Kidney (tissue), 13 donors: ENCODE measurements at regions not wholly inside any gene's neighbourhood (a gene's known extent, or its start where the extent isn't known, plus 50 kb on each side); places are given as distances from the start of the nearest gene placed in this dataset.

Experiments
- DNase-seq, 5 donors: peaks; one replicate each; pipeline ENCODE4 v3.0.0-alpha.2; 2013 to 2020
- FAIRE-seq: peaks from 2 replicates; lab custom pipeline; 2012; peaks lifted over from hg19 to GRCh38; lab: Jason Lieb, UNC
- H3K27ac ChIP-seq, 2 donors: one replicate each; pipeline ENCODE4 v1.7.0; 2013; ENCODE audit warnings: low read depth in 2 of 2, low read length in 2 of 2, inconsistent platforms in 1 of 2
- H3K27me3 ChIP-seq: one replicate; pipeline ENCODE4 v1.7.1; 2013; ENCODE audit warnings: low read length, inconsistent platforms; ENCODE audit not compliant: control insufficient read depth, insufficient read depth
- H3K36me3 ChIP-seq, 3 donors: one replicate each; pipeline versions ENCODE4 v1.7.0 to v1.7.1; 2013; ENCODE audit warnings: low read length in 3 of 3, control low read depth in 1 of 3, inconsistent platforms in 1 of 3; ENCODE audit not compliant: insufficient read depth in 3 of 3, control insufficient read depth in 2 of 3
- H3K4me1 ChIP-seq, 3 donors: one replicate each; pipeline versions ENCODE4 v1.7.0 to v1.7.1; 2013; ENCODE audit warnings: low read length in 3 of 3, inconsistent platforms in 1 of 3, low read depth in 1 of 3; ENCODE audit not compliant: control insufficient read depth in 2 of 3, insufficient read depth in 2 of 3
- H3K4me3 ChIP-seq, 3 donors: one replicate each; pipeline versions ENCODE4 v1.7.0 to v1.8.1; 2013; ENCODE audit warnings: low read length in 3 of 3, control low read depth in 1 of 3, inconsistent platforms in 1 of 3
- H3K9ac ChIP-seq, 3 donors: one replicate each; pipeline versions ENCODE4 v1.7.0 to v1.7.1; 2013; ENCODE audit warnings: low read length in 3 of 3, control low read depth in 1 of 3, inconsistent platforms in 1 of 3
- H3K9me3 ChIP-seq, 3 donors: one replicate each; pipeline versions ENCODE4 v1.7.0 to v1.7.1; 2013; ENCODE audit warnings: low read length in 3 of 3, control low read depth in 1 of 3, inconsistent platforms in 1 of 3; ENCODE audit not compliant: control insufficient read depth in 2 of 3, insufficient read depth in 1 of 3
- CTCF ChIP-seq: IDR thresholded peaks from 3 replicates; pipeline ENCODE4 v1.5.1; 2012; ENCODE audit warnings: mild to moderate bottlenecking, moderate library complexity, borderline replicate concordance; ENCODE audit not compliant: insufficient read depth; ENCODE audit errors: extremely low read depth
- intact Hi-C: fragments of 100-400 bp; cut with DNase I; formaldehyde crosslinking; loops from one replicate; pipeline ENCODE4 v1.11.1; 2022
- donor health status: control.
- donor health status: control.
- donor health status: control.
- donor health status: control.
- donor health status: control.
- donor health status: DM: yes; HTN: yes; CAD: no.
- donor health status: Normal renal cell carcinoma (clear cell type).

- no peaks in the 10 kb centered on the region for H3K27me3 ChIP-seq
- TF ChIP-seq CTCF, result no peak
- no peaks in the 10 kb centered on the region for H3K36me3 ChIP-seq
- H3K27ac ChIP-seq, result no peak overlapping the region
- no peak overlapping the region for H3K4me3 ChIP-seq
- intact Hi-C loops, result no loop called here
- no peak for FAIRE-seq
- DNase-seq, result no peak
- H3K4me1 ChIP-seq, result no peaks in the 10 kb centered on the region
- no peaks in the 10 kb centered on the region for H3K9me3 ChIP-seq
- no peak overlapping the region for H3K9ac ChIP-seq
These were observed 93.2 kb downstream of the MC4R start for GRCh38 chr18:60279391-60279790.

GRCh38 chr18:60277855-60278480, 94.6 kb downstream of the MC4R start:
- no peak for FAIRE-seq

GRCh38 chr18:60267391-60268058, 105.0 kb downstream of the MC4R start:
- H3K27me3 ChIP-seq, result no peaks in the 10 kb centered on the region
- H3K9ac ChIP-seq, result no peak overlapping the region
- FAIRE-seq, result no peak
- intact Hi-C loops, result no loop called here
- TF ChIP-seq CTCF, result no peak
- H3K27ac ChIP-seq, result no peak overlapping the region
- no peak for DNase-seq
- H3K4me1 ChIP-seq, result no peaks in the 10 kb centered on the region
- H3K4me3 ChIP-seq, result no peak overlapping the region
- no peaks in the 10 kb centered on the region for H3K9me3 ChIP-seq
- no peaks in the 10 kb centered on the region for H3K36me3 ChIP-seq

More at GRCh38 chr18:60277855-60278480, 94.6 kb downstream of the MC4R start:
- no peak for TF ChIP-seq CTCF
- Histone ChIP-seq H3K9ac (no peak overlapping the region), H3K27me3 (no peaks in the 10 kb centered on the region), H3K4me3 (no peak overlapping the region), H3K36me3 (no peaks in the 10 kb centered on the region), H3K9me3 (no peaks in the 10 kb centered on the region), H3K4me1 (no peaks in the 10 kb centered on the region), H3K27ac (no peak overlapping the region)
- DNase-seq, result no peak
- intact Hi-C loops, result no loop called here

GRCh38 chr18:60266558-60266957, 106.0 kb downstream of the MC4R start:
- Histone ChIP-seq H3K27me3 (no peaks in the 10 kb centered on the region), H3K4me3 (no peak overlapping the region), H3K36me3 (no peaks in the 10 kb centered on the region), H3K9ac (no peak overlapping the region), H3K9me3 (no peaks in the 10 kb centered on the region), H3K27ac (no peak overlapping the region), H3K4me1 (no peaks in the 10 kb centered on the region)
- no peak for FAIRE-seq
- TF ChIP-seq CTCF, result no peak
- intact Hi-C loops, result no loop called here
- DNase-seq, result no peak
